Coronary artery (tissue), 2 donors: ENCODE measurements at regions not wholly inside any gene's neighbourhood (a gene's known extent, or its start where the extent isn't known, plus 50 kb on each side); places are given as distances from the start of the nearest gene placed in this dataset.
"Not testable (repeated sequence)": the region's sequence is repeated elsewhere in the genome, so short reads cannot be mapped to it uniquely, and the experiment has no call there.

Source experiments
- DNase-seq: peaks from one replicate; pipeline ENCODE4 v3.0.0-alpha.2; 2017; ENCODE audit warnings: low spot score
- H3K27ac ChIP-seq, 2 donors: fragments of 200-600 bp; sonication (generic); one replicate each; pipeline ENCODE4 v1.5.1; 2016 to 2019
- H3K4me3 ChIP-seq: fragments of 200-600 bp; sonication (generic); 2 replicates; pipeline ENCODE4 v1.5.1; 2016; ENCODE audit warnings: mild to moderate bottlenecking, moderate library complexity
- TF ChIP-seq, protein P1 (sequence below): fragments of 200-600 bp; sonication (generic); IDR thresholded peaks from one replicate; pipeline ENCODE4 v1.5.1; 2019; ENCODE audit warnings: antibody characterized with exemption

- TF ChIP-seq, protein P1, sequence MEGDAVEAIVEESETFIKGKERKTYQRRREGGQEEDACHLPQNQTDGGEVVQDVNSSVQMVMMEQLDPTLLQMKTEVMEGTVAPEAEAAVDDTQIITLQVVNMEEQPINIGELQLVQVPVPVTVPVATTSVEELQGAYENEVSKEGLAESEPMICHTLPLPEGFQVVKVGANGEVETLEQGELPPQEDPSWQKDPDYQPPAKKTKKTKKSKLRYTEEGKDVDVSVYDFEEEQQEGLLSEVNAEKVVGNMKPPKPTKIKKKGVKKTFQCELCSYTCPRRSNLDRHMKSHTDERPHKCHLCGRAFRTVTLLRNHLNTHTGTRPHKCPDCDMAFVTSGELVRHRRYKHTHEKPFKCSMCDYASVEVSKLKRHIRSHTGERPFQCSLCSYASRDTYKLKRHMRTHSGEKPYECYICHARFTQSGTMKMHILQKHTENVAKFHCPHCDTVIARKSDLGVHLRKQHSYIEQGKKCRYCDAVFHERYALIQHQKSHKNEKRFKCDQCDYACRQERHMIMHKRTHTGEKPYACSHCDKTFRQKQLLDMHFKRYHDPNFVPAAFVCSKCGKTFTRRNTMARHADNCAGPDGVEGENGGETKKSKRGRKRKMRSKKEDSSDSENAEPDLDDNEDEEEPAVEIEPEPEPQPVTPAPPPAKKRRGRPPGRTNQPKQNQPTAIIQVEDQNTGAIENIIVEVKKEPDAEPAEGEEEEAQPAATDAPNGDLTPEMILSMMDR, result no peak
- no peak overlapping the region for H3K27ac ChIP-seq
Observed at GRCh38 chr20:6360766-6361165, 237.9 kb upstream of the FERMT1 start.

GRCh38 chr20:6355754-6356451, 233.1 kb upstream of the FERMT1 start:
- TF ChIP-seq, protein P1, result no peak
- Histone ChIP-seq H3K27ac (no peak overlapping the region), H3K4me3 (no peak overlapping the region)
- no peak for DNase-seq

More at GRCh38 chr20:6360766-6361165, 237.9 kb upstream of the FERMT1 start:
- DNase-seq, result no peak
- H3K4me3 ChIP-seq, result no peak overlapping the region

- DNase-seq, result no peak
- TF ChIP-seq, protein P1, result no peak
- Histone ChIP-seq H3K4me3 (no peak overlapping the region), H3K27ac (no peak overlapping the region)
Observed at GRCh38 chr20:6348908-6349307, 226.1 kb upstream of the FERMT1 start.

DNA sequence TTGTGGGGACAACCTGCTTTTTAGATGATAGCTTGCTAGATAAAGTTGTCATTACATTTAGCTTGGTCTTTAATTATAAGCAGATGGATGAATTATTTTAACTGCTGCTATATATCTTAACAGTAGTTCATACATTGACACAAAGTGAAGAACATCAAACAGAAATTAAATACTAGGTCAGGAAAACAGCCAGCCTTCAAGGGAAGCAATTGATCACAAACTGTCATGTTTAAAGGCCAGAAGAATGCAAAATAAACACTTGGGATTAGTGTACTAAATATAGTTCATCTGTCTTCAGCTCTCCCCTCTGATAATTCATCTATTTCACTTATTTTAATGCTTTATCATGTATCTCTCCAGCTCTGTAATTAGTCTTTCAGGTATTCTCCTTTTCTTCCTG, 225.1 kb upstream of the FERMT1 start:
- Histone ChIP-seq H3K4me3 (no peak overlapping the region), H3K27ac (no peak overlapping the region)
- TF ChIP-seq, protein P1, result no peak
- DNase-seq, result no peak

DNA sequence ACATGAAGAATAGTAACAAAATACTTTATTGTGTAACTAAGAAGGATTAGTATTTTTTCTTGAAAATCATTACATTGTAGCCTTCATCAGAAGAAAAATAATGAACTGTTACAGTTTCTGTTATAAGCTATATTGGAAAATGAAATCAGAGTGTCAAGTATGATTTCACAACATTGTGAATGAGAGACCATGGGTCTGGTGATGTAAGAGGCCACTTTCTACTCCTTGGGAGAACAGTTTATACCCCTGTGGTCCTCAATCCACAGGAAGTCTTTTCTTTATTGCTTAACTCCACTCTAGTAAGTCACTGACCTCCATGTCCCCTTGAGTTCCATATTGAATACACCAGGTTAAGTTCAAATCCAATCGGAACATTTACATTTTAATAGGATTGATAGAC, 218.7 kb upstream of the FERMT1 start:
- H3K27ac ChIP-seq, result no peak overlapping the region
- DNase-seq, result no peak
- no peak overlapping the region for H3K4me3 ChIP-seq
- TF ChIP-seq, protein P1, result no peak

DNA sequence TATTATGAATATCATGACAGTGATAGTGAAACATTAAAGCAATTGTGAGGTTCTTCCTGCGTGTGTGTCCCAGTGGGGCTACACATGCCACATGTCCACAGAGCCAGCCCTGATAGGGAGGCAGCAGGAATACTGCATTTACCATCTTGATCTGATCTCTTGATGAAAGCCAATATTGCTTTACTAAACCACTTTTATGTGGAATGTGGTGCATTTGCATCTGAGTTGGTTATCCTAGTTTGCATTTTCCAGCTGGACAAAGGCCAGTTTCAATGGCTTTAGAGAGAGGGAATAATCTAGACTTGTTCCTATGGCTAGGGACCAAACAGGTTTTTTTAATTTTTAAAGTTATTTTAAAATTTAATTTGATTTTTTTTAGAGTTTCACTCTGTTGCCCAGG, 216.3 kb upstream of the FERMT1 start:
- no peak overlapping the region for H3K27ac ChIP-seq
- TF ChIP-seq, protein P1, result no peak
- no peak for DNase-seq
- H3K4me3 ChIP-seq, result no peak overlapping the region

DNA sequence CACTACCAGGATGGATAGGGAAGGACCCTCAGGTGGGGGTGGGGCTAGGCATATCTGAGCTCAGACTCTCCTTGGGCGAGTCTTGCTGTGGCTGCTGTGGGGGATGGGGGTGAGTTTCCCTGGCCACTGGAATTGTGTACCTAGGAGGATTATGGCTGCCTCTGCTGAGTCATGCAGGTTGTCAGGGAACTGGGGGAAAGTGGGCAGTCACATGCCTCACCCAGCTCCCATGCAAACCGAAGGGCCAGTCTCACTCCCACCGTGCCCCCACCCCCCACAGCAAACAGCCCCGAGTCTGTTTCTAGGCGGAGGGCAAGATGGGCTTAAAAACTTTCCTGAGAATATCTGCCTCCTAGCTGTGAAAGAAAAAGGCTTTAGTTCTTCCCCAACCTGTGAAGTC, 210.3 kb upstream of the FERMT1 start:
- DNase-seq, result no peak
- Histone ChIP-seq H3K4me3 (no peak overlapping the region), H3K27ac (no peak overlapping the region)
- TF ChIP-seq, protein P1, result no peak

DNA sequence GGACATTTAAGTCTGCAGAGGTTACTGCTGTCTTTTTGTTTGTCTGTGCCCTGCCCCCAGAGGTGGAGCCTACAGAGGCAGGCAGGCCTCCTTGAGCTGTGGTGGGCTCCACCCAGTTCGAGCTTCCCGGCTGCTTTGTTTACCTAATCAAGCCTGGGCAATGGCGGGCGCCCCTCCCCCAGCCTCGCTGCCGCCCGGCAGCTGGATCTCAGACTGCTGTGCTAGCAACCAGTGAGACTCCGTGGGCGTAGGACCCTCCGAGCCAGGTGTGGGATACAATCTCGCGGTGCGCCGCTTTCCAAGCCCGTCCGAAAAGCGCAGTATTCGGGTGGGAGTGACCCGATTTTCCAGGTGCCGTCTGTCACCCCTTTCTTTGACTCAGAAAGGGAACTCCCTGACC, 198.4 kb upstream of the FERMT1 start:
- not testable (repeated sequence) for H3K27ac ChIP-seq, DNase-seq, H3K4me3 ChIP-seq
